NCI-H82 (cell line): ENCODE measurements at regions not wholly inside any gene's neighbourhood (a gene's known extent, or its start where the extent isn't known, plus 50 kb on each side); places are given as distances from the start of the nearest gene placed in this dataset.
A peak's percentile ranks its signal among the peaks of the same experiment; 100 is the strongest.
"Not testable (repeated sequence)": the region's sequence is repeated elsewhere in the genome, so short reads cannot be mapped to it uniquely, and the experiment has no call there.

Experiments
- DNase-seq: peaks from one replicate; lab custom pipeline; 2025; lab: John Stamatoyannopoulos, UW

GRCh38 chr10:17538941-17539340 is 78.2 kb downstream of the HACD1 start:
- DNase-seq = no peak

- DNase-seq = no peak
These were observed 79.9 kb downstream of the HACD1 start for GRCh38 chr10:17537281-17537680.

- DNase-seq = peak; percentile 23
These were observed 81.0 kb downstream of the HACD1 start for GRCh38 chr10:17536221-17536620.

GRCh38 chr10:17533731-17534130 is 79.3 kb upstream of the ST8SIA6 start:
- DNase-seq = no peak

GRCh38 chr10:17528306-17528862 is 74.0 kb upstream of the ST8SIA6 start:
- DNase-seq = no peak

- peak; percentile 3 for DNase-seq
These were observed 73.2 kb upstream of the ST8SIA6 start for GRCh38 chr10:17527514-17528146.

- not testable (repeated sequence) for DNase-seq
These were observed 72.2 kb upstream of the ST8SIA6 start for GRCh38 chr10:17526571-17526970.

- no peak for DNase-seq
These were observed 69.5 kb upstream of the ST8SIA6 start for GRCh38 chr10:17523917-17524316.

- no peak for DNase-seq
These were observed 68.9 kb upstream of the ST8SIA6 start for GRCh38 chr10:17523246-17523753.

- not testable (repeated sequence) for DNase-seq
These were observed 67.9 kb upstream of the ST8SIA6 start for GRCh38 chr10:17522269-17522668.

- DNase-seq = no peak
These were observed 65.1 kb upstream of the ST8SIA6 start for GRCh38 chr10:17519457-17519856.

- no peak for DNase-seq
These were observed 63.9 kb upstream of the ST8SIA6 start for GRCh38 chr10:17518338-17518737.

- DNase-seq = no peak
These were observed 62.0 kb upstream of the ST8SIA6 start for GRCh38 chr10:17516376-17516775.

- no peak for DNase-seq
These were observed 58.1 kb upstream of the ST8SIA6 start for GRCh38 chr10:17512341-17513001.

GRCh38 chr10:17510242-17510908 is 56.0 kb upstream of the ST8SIA6 start:
- DNase-seq = no peak

- no peak for DNase-seq
These were observed 53.1 kb upstream of the ST8SIA6 start for GRCh38 chr10:17507538-17507937.

GRCh38 chr10:17506856-17507471 is 52.6 kb upstream of the ST8SIA6 start:
- no peak for DNase-seq

- no peak for DNase-seq
These were observed 52.0 kb upstream of the ST8SIA6 start for GRCh38 chr10:17506390-17506789.

GRCh38 chr10:17504547-17505245 is 50.3 kb upstream of the ST8SIA6 start:
- DNase-seq = no peak
